KMS-11 (cell line): ENCODE measurements at regions not wholly inside any gene's neighbourhood (a gene's known extent, or its start where the extent isn't known, plus 50 kb on each side); places are given as distances from the start of the nearest gene placed in this dataset.

Source experiments
- H2AFZ ChIP-seq: fragments of 200-600 bp; sonication (generic); 2 replicates; pipeline ENCODE4 v1.6.1; 2016; ENCODE audit warnings: antibody characterized with exemption, mixed run types, low read depth
- H3K27ac ChIP-seq: fragments of 200-600 bp; sonication (generic); 2 replicates; pipeline ENCODE4 v1.6.1; 2016; ENCODE audit warnings: mild to moderate bottlenecking, mixed run types
- H3K27me3 ChIP-seq: fragments of 200-600 bp; sonication (generic); 2 replicates; pipeline ENCODE4 v1.6.1; 2017; ENCODE audit warnings: mild to moderate bottlenecking, low read depth, mixed run types, moderate library complexity; ENCODE audit not compliant: insufficient read depth
- H3K36me3 ChIP-seq: fragments of 200-600 bp; sonication (generic); 2 replicates; pipeline ENCODE4 v1.6.1; 2017; ENCODE audit warnings: mild to moderate bottlenecking, mixed run types; ENCODE audit not compliant: insufficient read depth
- H3K4me1 ChIP-seq: fragments of 200-600 bp; sonication (generic); 2 replicates; pipeline ENCODE4 v1.6.1; 2016; ENCODE audit warnings: mild to moderate bottlenecking, low read depth, mixed run types; ENCODE audit not compliant: poor library complexity, severe bottlenecking
- H3K4me2 ChIP-seq: fragments of 200-600 bp; sonication (generic); 2 replicates; pipeline ENCODE4 v1.7.0; 2016; ENCODE audit warnings: mild to moderate bottlenecking, mixed run types
- H3K4me3 ChIP-seq: fragments of 200-600 bp; sonication (generic); IDR thresholded peaks from 2 replicates; pipeline ENCODE4 v1.6.1; 2017; ENCODE audit warnings: low read depth, low read length, mixed read lengths; ENCODE audit not compliant: insufficient read depth
- H3K79me2 ChIP-seq: fragments of 200-600 bp; sonication (generic); 2 replicates; pipeline ENCODE4 v1.6.1; 2016; ENCODE audit warnings: low read depth, mixed run types; ENCODE audit not compliant: insufficient read depth
- H3K9ac ChIP-seq: fragments of 200-600 bp; sonication (generic); 2 replicates; pipeline ENCODE4 v1.6.1; 2016; ENCODE audit warnings: mild to moderate bottlenecking, mixed run types
- H4K20me1 ChIP-seq: fragments of 200-600 bp; sonication (generic); 2 replicates; pipeline ENCODE4 v1.6.1; 2016; ENCODE audit warnings: mild to moderate bottlenecking, mixed run types; ENCODE audit not compliant: insufficient read depth
- CTCF ChIP-seq: fragments of 200-600 bp; sonication (generic); conservative IDR thresholded peaks from 2 replicates; pipeline ENCODE4 v1.6.1; 2017; ENCODE audit warnings: low read depth, mild to moderate bottlenecking, antibody characterized with exemption, low read length, moderate library complexity, mixed read lengths

GRCh38 chr1:219676012-219676765 lies 63.3 kb upstream of the ZC3H11B start:
- Histone ChIP-seq H3K36me3 (no peaks in the 10 kb centered on the region), H3K9ac (no peak overlapping the region), H3K4me3 (no peak overlapping the region), H3K4me2 (no peak overlapping the region), H3K4me1 (no peaks in the 10 kb centered on the region), H4K20me1 (no peaks in the 10 kb centered on the region), H2AFZ (no peak overlapping the region), H3K79me2 (no peaks in the 10 kb centered on the region), H3K27ac (no peak overlapping the region), H3K27me3 (no peaks in the 10 kb centered on the region)
- TF ChIP-seq CTCF = no peak

GRCh38 chr1:219670426-219671149 lies 57.7 kb upstream of the ZC3H11B start:
- TF ChIP-seq CTCF = no peak
- Histone ChIP-seq H3K79me2 (no peaks in the 10 kb centered on the region), H3K4me2 (no peak overlapping the region), H4K20me1 (no peaks in the 10 kb centered on the region), H3K36me3 (no peaks in the 10 kb centered on the region), H2AFZ (no peak overlapping the region), H3K27ac (no peak overlapping the region), H3K4me3 (no peak overlapping the region), H3K9ac (no peak overlapping the region), H3K27me3 (no peaks in the 10 kb centered on the region), H3K4me1 (no peaks in the 10 kb centered on the region)

- Histone ChIP-seq H3K9ac (no peak overlapping the region), H3K27ac (no peak overlapping the region), H3K4me1 (no peaks in the 10 kb centered on the region), H3K36me3 (no peaks in the 10 kb centered on the region), H3K27me3 (no peaks in the 10 kb centered on the region), H4K20me1 (no peaks in the 10 kb centered on the region), H3K79me2 (no peaks in the 10 kb centered on the region), H2AFZ (no peak overlapping the region), H3K4me3 (no peak overlapping the region), H3K4me2 (no peak overlapping the region)
- no peak for TF ChIP-seq CTCF
Measured at GRCh38 chr1:219669556-219669955, 56.7 kb upstream of the ZC3H11B start.

- Histone ChIP-seq H3K36me3 (no peaks in the 10 kb centered on the region), H2AFZ (no peak overlapping the region), H3K79me2 (no peaks in the 10 kb centered on the region), H3K27me3 (no peaks in the 10 kb centered on the region), H4K20me1 (no peaks in the 10 kb centered on the region), H3K27ac (no peak overlapping the region), H3K4me2 (no peak overlapping the region), H3K9ac (no peak overlapping the region), H3K4me3 (no peak overlapping the region), H3K4me1 (no peaks in the 10 kb centered on the region)
- TF ChIP-seq CTCF = no peak
Measured at GRCh38 chr1:219669042-219669441, 56.1 kb upstream of the ZC3H11B start.
